HG02642 (cell line): ENCODE measurements at regions not wholly inside any gene's neighbourhood (a gene's known extent, or its start where the extent isn't known, plus 50 kb on each side); places are given as distances from the start of the nearest gene placed in this dataset.
"Not testable (repeated sequence)": the region's sequence is repeated elsewhere in the genome, so short reads cannot be mapped to it uniquely, and the experiment has no call there.

ENCODE experiments used
- ATAC-seq: cut with Tn5 transposase; IDR thresholded peaks from one replicate; pipeline ENCODE4 v1.9.1; 2021; ENCODE audit warnings: mild to moderate bottlenecking; ENCODE audit not compliant: unreplicated experiment, poor library complexity

- ATAC-seq, result no peak
These were observed 416.4 kb upstream of the PROX1 start for GRCh38 chr1:213571419-213571818.

DNA sequence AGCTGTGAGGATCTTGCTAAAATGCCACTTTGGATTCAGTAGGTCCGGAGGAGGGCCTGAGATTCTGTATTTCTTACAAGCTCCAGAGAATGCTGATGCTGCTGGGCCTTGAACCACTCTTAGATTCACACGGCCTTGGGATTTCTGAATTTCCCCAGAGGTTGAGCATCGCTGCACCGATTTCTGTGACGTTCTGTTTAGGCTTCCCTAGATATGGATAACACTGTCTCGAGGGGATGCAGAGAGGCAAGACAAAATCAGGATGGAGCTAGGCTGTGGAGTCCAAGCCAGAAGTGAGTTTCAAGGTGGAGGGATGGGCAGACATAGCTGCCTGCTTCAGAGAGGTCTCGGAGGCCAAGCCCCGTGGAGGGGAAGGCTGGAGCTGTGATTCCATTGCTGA is 415.9 kb upstream of the PROX1 start:
- ATAC-seq, result no peak

DNA sequence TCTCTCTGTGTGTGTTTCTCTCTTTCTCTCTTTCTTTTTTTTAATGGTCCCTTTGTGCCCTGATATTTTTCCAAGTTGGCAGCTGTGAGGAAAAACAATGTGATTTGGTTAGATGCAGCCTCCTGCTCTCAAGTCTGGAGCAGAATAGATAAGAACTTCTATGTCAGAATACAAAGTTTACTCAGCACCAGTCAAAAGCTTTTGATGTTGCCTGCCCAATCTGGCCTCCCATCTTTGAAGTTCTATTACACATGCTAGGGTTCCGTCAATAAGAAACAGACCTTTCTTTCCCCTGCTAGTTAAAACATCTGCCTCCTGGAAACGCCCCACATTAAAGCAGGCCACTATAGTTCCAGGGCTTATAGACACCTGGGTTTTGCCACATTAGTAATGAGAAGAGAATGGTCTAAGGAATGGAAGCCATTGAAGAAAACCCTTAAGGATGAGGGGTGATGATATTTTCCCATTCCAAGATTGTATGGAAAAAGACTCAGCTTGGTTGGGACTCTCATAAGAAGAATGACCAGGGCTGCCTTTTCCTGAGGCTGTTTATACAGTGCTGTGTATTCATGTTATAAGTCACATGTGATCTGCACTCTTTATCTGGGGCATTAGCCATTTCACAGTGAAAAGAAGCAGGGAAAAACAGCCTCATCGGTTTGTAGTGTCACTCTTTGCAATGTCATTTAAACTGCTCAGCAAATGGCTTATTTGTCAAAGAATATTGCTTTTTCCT is 414.7 kb upstream of the PROX1 start:
- ATAC-seq, result no peak

- no peak for ATAC-seq
These were observed 414.1 kb upstream of the PROX1 start for GRCh38 chr1:213573648-213574009.

GRCh38 chr1:213582976-213583567 is 404.7 kb upstream of the PROX1 start:
- no peak for ATAC-seq

DNA sequence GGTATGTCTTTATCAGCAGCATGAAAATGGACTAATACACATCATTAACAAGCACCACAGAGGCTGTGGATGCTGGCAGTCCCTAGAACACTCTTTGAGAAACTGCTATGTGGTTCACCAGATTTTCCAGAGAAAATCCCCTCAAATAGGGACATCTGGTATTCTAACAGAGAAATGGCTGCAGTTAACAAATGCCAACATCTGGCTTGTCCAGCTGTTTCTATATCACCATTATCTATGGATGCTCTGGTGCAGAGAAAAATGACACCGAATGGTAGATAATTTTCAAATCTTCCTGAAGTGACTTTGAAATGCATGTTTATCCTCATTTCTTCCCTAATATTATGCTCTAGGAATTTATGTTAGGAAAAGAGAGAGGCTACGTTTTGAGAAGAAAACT is 403.5 kb upstream of the PROX1 start:
- ATAC-seq, result no peak

DNA sequence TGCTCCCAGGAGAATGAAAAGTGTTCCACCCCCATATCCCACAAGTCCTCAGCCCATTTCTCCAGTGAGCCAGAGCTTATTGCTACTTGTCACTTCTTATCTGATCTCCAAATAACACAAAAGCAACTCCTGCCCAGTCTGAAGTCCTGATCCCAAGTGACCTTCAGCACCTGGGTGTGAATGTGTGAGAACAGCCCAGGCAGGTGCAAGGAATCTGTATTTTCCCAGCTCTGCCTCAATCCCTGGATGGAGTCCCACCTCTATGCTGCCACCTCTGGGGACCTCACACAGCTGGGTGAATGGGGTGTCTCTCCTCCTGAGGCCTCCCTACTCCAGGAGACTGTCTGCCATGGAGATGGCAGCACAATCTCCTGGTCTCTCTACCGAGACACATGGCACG is 402.4 kb upstream of the PROX1 start:
- ATAC-seq, result no peak

DNA sequence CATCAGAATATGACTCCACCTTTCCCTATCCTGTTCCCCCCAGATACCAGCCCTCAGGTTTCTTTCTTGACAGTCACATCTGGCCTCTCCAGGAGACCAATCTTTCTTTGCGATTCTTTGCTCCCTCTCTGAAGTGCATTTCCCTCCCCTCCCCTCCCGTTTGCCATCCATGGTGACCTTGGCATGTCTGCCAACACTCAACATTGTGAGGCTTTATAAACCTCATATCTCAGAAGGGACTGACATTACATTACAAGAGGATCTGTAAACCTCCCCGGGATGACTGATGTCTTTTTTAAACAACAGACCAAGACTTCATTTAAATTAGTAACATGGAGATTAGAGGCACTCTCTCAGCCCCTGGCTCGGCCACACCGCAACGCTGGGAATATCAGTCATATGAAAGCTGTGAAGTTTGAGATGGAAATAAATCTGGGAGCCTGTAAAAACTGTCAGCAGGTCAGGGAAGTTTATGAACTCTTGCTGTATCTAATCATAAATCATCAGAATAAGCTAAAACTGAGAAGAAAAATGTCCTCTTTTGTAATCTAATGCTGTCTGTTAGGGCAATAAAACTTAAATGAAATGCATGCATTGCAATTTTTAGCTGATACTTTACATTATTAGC is 401.7 kb upstream of the PROX1 start:
- ATAC-seq, result no peak

- ATAC-seq, result no peak
These were observed 401.2 kb upstream of the PROX1 start for GRCh38 chr1:213586587-213586972.

DNA sequence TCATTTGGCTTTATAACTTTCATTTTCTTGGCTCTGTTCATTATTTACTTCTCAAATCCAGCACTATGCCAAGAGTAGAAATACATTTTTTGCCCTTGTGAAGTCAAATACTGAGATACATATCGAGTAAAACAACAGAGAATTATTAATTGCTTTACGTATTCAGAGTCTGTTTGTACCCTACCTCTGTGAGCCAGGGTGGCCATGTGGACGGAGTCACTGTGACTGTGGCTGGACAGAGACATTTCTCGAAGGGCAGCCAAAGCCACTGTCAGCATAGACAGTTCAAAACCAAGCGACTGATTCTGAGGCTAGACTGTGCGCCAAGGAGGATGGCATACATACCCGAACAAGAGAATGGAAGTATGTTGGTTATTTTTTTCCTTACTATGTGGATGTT is 391.0 kb upstream of the PROX1 start:
- ATAC-seq, result no peak

- ATAC-seq, result no peak
These were observed 389.5 kb upstream of the PROX1 start for GRCh38 chr1:213598263-213598662.

GRCh38 chr1:213600879-213601278 is 386.9 kb upstream of the PROX1 start:
- ATAC-seq, result no peak

DNA sequence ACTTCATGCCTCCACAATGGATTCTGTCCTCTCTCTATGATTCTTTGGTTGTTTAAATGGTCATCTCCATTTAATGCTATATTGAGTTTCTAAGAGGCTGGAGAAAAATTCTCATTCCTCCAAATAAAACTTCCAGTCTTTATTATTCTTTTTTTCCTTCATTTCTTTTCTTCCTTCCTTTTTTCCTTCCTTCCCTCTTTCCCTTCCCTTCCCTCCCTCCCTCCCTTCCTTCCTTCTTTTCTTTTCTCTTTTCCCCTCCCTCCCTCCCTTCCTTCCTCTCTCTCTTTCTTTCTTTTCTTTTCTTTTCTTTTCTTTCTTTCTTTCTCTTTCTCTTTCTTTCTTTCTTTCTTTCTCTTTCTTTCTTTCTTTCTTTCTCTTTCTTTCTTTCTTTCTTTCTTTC is 386.1 kb upstream of the PROX1 start:
- not testable (repeated sequence) for ATAC-seq

GRCh38 chr1:213602796-213603486 is 384.8 kb upstream of the PROX1 start:
- no peak for ATAC-seq

- ATAC-seq, result no peak
These were observed 383.3 kb upstream of the PROX1 start for GRCh38 chr1:213604477-213604876.

DNA sequence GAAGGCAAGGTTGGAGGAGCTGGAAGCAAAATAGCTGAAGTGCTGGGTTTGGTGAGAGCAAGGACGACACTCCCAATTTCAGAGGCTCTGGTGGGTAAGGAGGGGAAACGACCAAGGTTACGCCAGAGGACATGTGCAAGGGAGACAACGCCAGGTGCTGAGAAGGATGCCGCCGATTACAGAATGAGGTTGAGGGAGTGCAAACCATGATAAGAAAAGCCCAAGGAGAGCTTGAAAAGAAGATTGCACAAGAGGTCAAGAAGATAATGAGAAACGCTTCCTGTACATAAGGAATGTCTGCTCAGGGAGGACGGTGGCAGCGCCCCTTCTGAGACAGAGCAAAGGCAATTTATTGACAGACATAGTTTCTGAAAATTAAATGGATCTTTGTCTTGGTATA is 382.0 kb upstream of the PROX1 start:
- no peak for ATAC-seq

DNA sequence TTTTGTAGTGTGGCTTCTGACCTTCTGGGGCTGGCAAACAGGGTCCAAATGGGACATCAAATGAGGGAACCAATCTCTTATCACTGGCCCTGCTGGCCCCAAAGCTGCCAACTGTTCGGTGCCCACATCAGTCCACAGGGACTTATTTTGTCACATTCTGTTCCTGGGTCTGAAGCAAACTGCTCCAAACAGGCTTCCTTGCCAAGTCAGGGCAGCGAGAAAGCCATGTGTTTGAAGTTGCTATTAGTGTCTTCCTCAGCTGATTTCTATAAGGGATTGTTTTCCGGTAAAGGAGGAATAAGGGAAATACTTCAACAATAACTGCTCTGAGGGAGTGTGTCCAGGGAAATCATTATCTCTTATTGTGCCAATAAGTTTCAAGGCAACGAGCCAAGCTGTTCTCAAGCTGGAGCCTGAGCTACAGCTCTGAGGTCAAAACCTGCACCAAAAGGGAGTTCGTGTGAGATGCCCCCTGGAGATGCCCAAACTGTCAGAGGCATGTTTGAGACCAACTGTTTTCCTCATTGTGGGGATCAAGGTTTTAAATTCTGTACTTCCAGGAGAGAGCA is 381.4 kb upstream of the PROX1 start:
- no peak for ATAC-seq

DNA sequence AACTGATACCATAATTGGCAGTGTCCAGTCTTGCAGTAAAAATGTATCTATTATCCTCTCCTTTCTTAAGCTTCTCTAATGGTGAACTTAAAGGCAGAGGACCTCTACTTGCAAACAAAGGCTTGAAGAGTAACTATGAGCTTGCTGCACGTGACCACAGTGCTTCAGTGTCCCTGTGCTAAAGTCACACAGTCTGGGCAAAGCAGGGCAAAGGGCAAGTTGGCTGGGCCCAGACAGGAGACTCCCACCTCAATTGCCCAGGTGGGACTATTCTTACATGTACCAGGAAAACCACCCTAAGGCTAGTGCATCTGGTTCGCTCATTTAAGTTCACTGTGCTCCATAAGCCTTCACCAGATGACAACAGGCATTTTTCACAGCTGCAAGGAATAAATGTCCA is 374.2 kb upstream of the PROX1 start:
- no peak for ATAC-seq

GRCh38 chr1:213615226-213615916 is 372.4 kb upstream of the PROX1 start:
- no peak for ATAC-seq

DNA sequence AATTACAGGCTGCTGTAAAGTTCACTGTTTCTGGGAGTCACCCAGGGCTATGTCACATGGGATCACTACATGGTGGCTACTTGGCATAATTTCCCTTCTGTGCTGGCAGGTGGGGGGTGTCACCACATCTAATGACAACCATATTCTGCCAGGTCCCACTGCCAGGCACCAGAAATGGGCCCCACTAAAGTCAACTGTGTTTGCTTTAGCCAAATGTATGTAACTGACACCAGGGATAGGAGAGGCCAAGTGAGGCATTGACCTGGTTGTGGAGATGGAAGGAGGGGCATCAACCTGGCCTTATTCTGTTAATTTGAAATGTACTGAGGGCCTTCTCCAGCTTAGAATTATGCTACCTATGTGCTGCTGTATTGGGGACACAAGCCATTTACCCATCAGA is 370.6 kb upstream of the PROX1 start:
- ATAC-seq, result no peak
